ENCODE measurements at regions not wholly inside any gene's neighbourhood (a gene's known extent, or its start where the extent isn't known, plus 50 kb on each side); places are given as distances from the start of the nearest gene placed in this dataset.

- Histone ChIP-seq H3K4me3 (ENCODE audit: low read length) (no peak overlapping the region), H3K9me3 (ENCODE audit: insufficient read depth, low read length) (no peaks in the 10 kb centered on the region), H3K79me2 (ENCODE audit: low read length) (no peaks in the 10 kb centered on the region), H3K27ac (ENCODE audit: low read length) (no peak overlapping the region), H3K36me3 (replicated peaks; ENCODE audit: low read depth, low read length) (no peaks in the 10 kb centered on the region), H4K20me1 (ENCODE audit: insufficient read depth, low read length) (no peaks in the 10 kb centered on the region), H2AFZ (ENCODE audit: low read depth, low read length) (no peak overlapping the region), H3K4me1 (ENCODE audit: low read length) (peaks cover 6% of the 10 kb centered on the region; the same call in 1 of the 2 replicates), H3K27me3 (ENCODE audit: low read depth, low read length) (no peaks in the 10 kb centered on the region), H3K9ac (ENCODE audit: low read length) (no peak overlapping the region), H3K4me2 (ENCODE audit: low read length) (no peak overlapping the region)
- TF ChIP-seq CTCF (IDR thresholded peaks at IDR 0.05; ENCODE audit: low read depth, low read length): no peak
- no peak for TF ChIP-seq EZH2phosphoT487 (IDR thresholded peaks at IDR 0.05; ENCODE audit: low read depth)
Measured at GRCh38 chr7:24406789-24407299, 122.9 kb downstream of the NPY start.

- Histone ChIP-seq H3K9me3 (ENCODE audit: insufficient read depth, low read length) (no peaks in the 10 kb centered on the region), H3K27ac (ENCODE audit: low read length) (no peak overlapping the region), H3K79me2 (ENCODE audit: low read length) (no peaks in the 10 kb centered on the region), H3K4me2 (ENCODE audit: low read length) (no peak overlapping the region), H4K20me1 (ENCODE audit: insufficient read depth, low read length) (no peaks in the 10 kb centered on the region), H3K27me3 (ENCODE audit: low read depth, low read length) (no peaks in the 10 kb centered on the region), H3K4me3 (ENCODE audit: low read length) (no peak overlapping the region), H2AFZ (ENCODE audit: low read depth, low read length) (no peak overlapping the region), H3K9ac (ENCODE audit: low read length) (no peak overlapping the region), H3K4me1 (ENCODE audit: low read length) (no peaks in the 10 kb centered on the region; the same call in 1 of the 2 replicates), H3K36me3 (replicated peaks; ENCODE audit: low read depth, low read length) (no peaks in the 10 kb centered on the region)
- TF ChIP-seq EZH2phosphoT487 (IDR thresholded peaks at IDR 0.05; ENCODE audit: low read depth): no peak
- TF ChIP-seq CTCF (IDR thresholded peaks at IDR 0.05; ENCODE audit: low read depth, low read length): no peak
Measured at GRCh38 chr7:24407965-24408364, 124.0 kb downstream of the NPY start.

- H3K9me3 ChIP-seq (ENCODE audit: insufficient read depth, low read length): no peaks in the 10 kb centered on the region
- no peaks in the 10 kb centered on the region for H3K4me1 ChIP-seq (ENCODE audit: low read length)
Measured at GRCh38 chr7:24408798-24409430, 124.9 kb downstream of the NPY start.

More at GRCh38 chr7:24408798-24409430, 124.9 kb downstream of the NPY start:
- no peaks in the 10 kb centered on the region for H3K27me3 ChIP-seq (ENCODE audit: low read depth, low read length)
- H3K27ac ChIP-seq (ENCODE audit: low read length): no peak overlapping the region
- TF ChIP-seq EZH2phosphoT487 (IDR thresholded peaks at IDR 0.05; ENCODE audit: low read depth) (no peak), CTCF (IDR thresholded peaks at IDR 0.05; ENCODE audit: low read depth, low read length) (no peak)
- no peak overlapping the region for H2AFZ ChIP-seq (ENCODE audit: low read depth, low read length)
- no peak overlapping the region for H3K9ac ChIP-seq (ENCODE audit: low read length)
- H3K79me2 ChIP-seq (ENCODE audit: low read length): no peaks in the 10 kb centered on the region
- H3K36me3 ChIP-seq (replicated peaks; ENCODE audit: low read depth, low read length): no peaks in the 10 kb centered on the region
- no peak overlapping the region for H3K4me3 ChIP-seq (ENCODE audit: low read length)
- H3K4me2 ChIP-seq (ENCODE audit: low read length): no peak overlapping the region
- no peaks in the 10 kb centered on the region for H4K20me1 ChIP-seq (ENCODE audit: insufficient read depth, low read length)

Measured in OCI-LY3 (cell line).